COLO668 (cell line): ENCODE measurements at regions not wholly inside any gene's neighbourhood (a gene's known extent, or its start where the extent isn't known, plus 50 kb on each side); places are given as distances from the start of the nearest gene placed in this dataset.
"Not testable (repeated sequence)": the region's sequence is repeated elsewhere in the genome, so short reads cannot be mapped to it uniquely, and the experiment has no call there.

Experiments used
- DNase-seq: peaks from one replicate; lab custom pipeline; 2025; ENCODE audit not compliant: unreplicated experiment; lab: John Stamatoyannopoulos, UW

- DNase-seq, result no peak
These were observed 234.4 kb upstream of the FAT1 start for GRCh38 chr4:186957952-186958555.

GRCh38 chr4:186958726-186959350 lies 235.2 kb upstream of the FAT1 start:
- DNase-seq, result no peak

GRCh38 chr4:186979961-186980745 lies 256.5 kb upstream of the FAT1 start:
- no peak for DNase-seq

GRCh38 chr4:186981161-186981560 lies 257.5 kb upstream of the FAT1 start:
- DNase-seq, result no peak

- no peak for DNase-seq
These were observed 258.5 kb upstream of the FAT1 start for GRCh38 chr4:186982160-186982559.

GRCh38 chr4:186984105-186984644 lies 260.5 kb upstream of the FAT1 start:
- DNase-seq, result no peak

GRCh38 chr4:186999686-187000085 lies 276.0 kb upstream of the FAT1 start:
- DNase-seq, result no peak

GRCh38 chr4:187000281-187000680 lies 276.6 kb upstream of the FAT1 start:
- no peak for DNase-seq

- DNase-seq, result not testable (repeated sequence)
These were observed 278.5 kb upstream of the FAT1 start for GRCh38 chr4:187002133-187002532.

GRCh38 chr4:187004628-187005027 lies 281.0 kb upstream of the FAT1 start:
- no peak for DNase-seq

- DNase-seq, result no peak
These were observed 282.5 kb upstream of the FAT1 start for GRCh38 chr4:187006189-187006618.

GRCh38 chr4:187010052-187010451 lies 286.4 kb upstream of the FAT1 start:
- DNase-seq, result no peak

- DNase-seq, result no peak
These were observed 292.4 kb upstream of the FAT1 start for GRCh38 chr4:187016101-187016500.

GRCh38 chr4:187017147-187017546 lies 293.5 kb upstream of the FAT1 start:
- no peak for DNase-seq

GRCh38 chr4:187019896-187020295 lies 296.2 kb upstream of the FAT1 start:
- DNase-seq, result no peak

GRCh38 chr4:187020676-187021075 lies 297.0 kb upstream of the FAT1 start:
- no peak for DNase-seq

- DNase-seq, result no peak
These were observed 298.0 kb upstream of the FAT1 start for GRCh38 chr4:187021436-187022205.

- no peak for DNase-seq
These were observed 303.6 kb upstream of the FAT1 start for GRCh38 chr4:187027272-187027671.

- no peak for DNase-seq
These were observed 318.6 kb upstream of the FAT1 start for GRCh38 chr4:187042251-187042650.

GRCh38 chr4:187046471-187046870 lies 322.8 kb upstream of the FAT1 start:
- no peak for DNase-seq

GRCh38 chr4:187059021-187059420 lies 335.4 kb upstream of the FAT1 start:
- DNase-seq, result no peak
